ENCODE measurements at regions not wholly inside any gene's neighbourhood (a gene's known extent, or its start where the extent isn't known, plus 50 kb on each side); places are given as distances from the start of the nearest gene placed in this dataset.

- Histone ChIP-seq H3K4me1 (no peaks in the 10 kb centered on the region), H3K9me3 (no peaks in the 10 kb centered on the region), H3K27ac (no peak overlapping the region), H3K36me3 (ENCODE audit: insufficient read depth in 1 of 2, low read depth in 1 of 2) (no peaks in the 10 kb centered on the region), H3K27me3 (ENCODE audit: insufficient read depth in 3 of 3, low read length in 2 of 3) (no peaks in the 10 kb centered on the region), H3K4me3 (no peak overlapping the region)
- ATAC-seq (no peak), DNase-seq (no peak)
- intact Hi-C loops (cut with DNase I): no loop called here
- TF ChIP-seq CTCF (IDR thresholded peaks at IDR 0.05): no peak
Measured at GRCh38 chr6:90938122-90938521, 351.2 kb upstream of the MAP3K7 start.

- H3K9me3 ChIP-seq: no peaks in the 10 kb centered on the region
- H3K27me3 ChIP-seq (ENCODE audit: insufficient read depth in 3 of 3, low read length in 2 of 3): no peaks in the 10 kb centered on the region
- H3K4me1 ChIP-seq: no peaks in the 10 kb centered on the region
- H3K36me3 ChIP-seq (ENCODE audit: insufficient read depth in 1 of 2, low read depth in 1 of 2): no peaks in the 10 kb centered on the region
- intact Hi-C loops (cut with DNase I): no loop called here
- no peak for TF ChIP-seq CTCF (IDR thresholded peaks at IDR 0.05)
- H3K27ac ChIP-seq: no peak overlapping the region
- ATAC-seq: no peak
- no peak overlapping the region for H3K4me3 ChIP-seq
- no peak for DNase-seq
- 50 to 59% (median 56%) methylated on average over 5 of the region's 5 CpGs for WGBS, 3 donors
Measured at GRCh38 chr6:90936286-90936685, 349.4 kb upstream of the MAP3K7 start.

- Histone ChIP-seq H3K4me3 (no peak overlapping the region), H3K36me3 (ENCODE audit: insufficient read depth in 1 of 2, low read depth in 1 of 2) (no peaks in the 10 kb centered on the region), H3K9me3 (no peaks in the 10 kb centered on the region), H3K27ac (no peak overlapping the region), H3K27me3 (ENCODE audit: insufficient read depth in 3 of 3, low read length in 2 of 3) (no peaks in the 10 kb centered on the region), H3K4me1 (no peaks in the 10 kb centered on the region)
- 76 to 78% (median 78%) methylated on average over 7 of the region's 7 CpGs for WGBS, 3 donors
- TF ChIP-seq CTCF (IDR thresholded peaks at IDR 0.05): no peak
- DNase-seq (no peak), ATAC-seq (no peak)
- intact Hi-C loops (cut with DNase I): no loop called here
Measured at GRCh38 chr6:90934966-90935365, 348.1 kb upstream of the MAP3K7 start.

- WGBS, 3 donors: 77 to 83% (median 80%) methylated on average over 5 of the region's 5 CpGs
- Histone ChIP-seq H3K27me3 (ENCODE audit: insufficient read depth in 3 of 3, low read length in 2 of 3) (no peaks in the 10 kb centered on the region), H3K27ac (no peak overlapping the region), H3K4me1 (no peaks in the 10 kb centered on the region), H3K36me3 (ENCODE audit: insufficient read depth in 1 of 2, low read depth in 1 of 2) (no peaks in the 10 kb centered on the region), H3K9me3 (no peaks in the 10 kb centered on the region), H3K4me3 (no peak overlapping the region)
- no peak for ATAC-seq
- intact Hi-C loops (cut with DNase I): no loop called here
- DNase-seq: no peak
- no peak for TF ChIP-seq CTCF (IDR thresholded peaks at IDR 0.05)
Measured at GRCh38 chr6:90934081-90934480, 347.2 kb upstream of the MAP3K7 start.

GRCh38 chr6:90932351-90932750 is 345.5 kb upstream of the MAP3K7 start:
- Histone ChIP-seq H3K9me3 (no peaks in the 10 kb centered on the region), H3K4me3 (no peak overlapping the region), H3K27ac (no peak overlapping the region), H3K4me1 (no peaks in the 10 kb centered on the region), H3K36me3 (ENCODE audit: insufficient read depth in 1 of 2, low read depth in 1 of 2) (no peaks in the 10 kb centered on the region), H3K27me3 (ENCODE audit: insufficient read depth in 3 of 3, low read length in 2 of 3) (no peaks in the 10 kb centered on the region)
- ATAC-seq (no peak), DNase-seq (no peak)
- no peak for TF ChIP-seq CTCF (IDR thresholded peaks at IDR 0.05)
- WGBS, 3 donors: 85 to 95% (median 87%) methylated on average over 1 of the region's 1 CpG
- intact Hi-C loops (cut with DNase I): no loop called here
